IMR-90 (cell line): ENCODE measurements at regions not wholly inside any gene's neighbourhood (a gene's known extent, or its start where the extent isn't known, plus 50 kb on each side); places are given as distances from the start of the nearest gene placed in this dataset.

Experiments used
- ATAC-seq: fragments of 200-7000 bp; cut with Tn5 transposase; 2 replicates; pipeline ENCODE4 v1.9.1; 2020; ENCODE audit warnings: low read depth, mild to moderate bottlenecking, moderate library complexity
- BruUV-seq: library from RNA; stranded (reverse); fragments of 400-500 nt; replicated peaks from 2 replicates; lab custom pipeline; 2021; lab: Mats Ljungman, UMichigan
- CTCF ChIA-PET: fragments of 300-600 bp; formaldehyde crosslinking; extraction: SDS; loops from one replicate; lab custom pipeline; 2021; ENCODE audit warnings: antibody characterized with exemption; lab: Yijun Ruan, JAX
- POLR2A ChIA-PET: fragments of 300-600 bp; sonication (Branson Sonifier 250); formaldehyde crosslinking; loops from one replicate; lab custom pipeline; 2022; ENCODE audit warnings: antibody characterized with exemption; ENCODE audit not compliant: unreplicated experiment; lab: Charles Lee
- DNase-seq: peaks from one replicate; pipeline ENCODE4 v3.0.0; 2013
- H2AFZ ChIP-seq: replicated peaks from 2 replicates; pipeline ENCODE3; 2013; ENCODE audit warnings: low read length, mild to moderate bottlenecking; ENCODE audit not compliant: poor library complexity
- H2AK5ac ChIP-seq: 2 replicates; pipeline ENCODE4 v1.6.1; 2013; ENCODE audit warnings: low read depth, low read length, inconsistent platforms
- H2AK9ac ChIP-seq: replicated peaks from 2 replicates; pipeline ENCODE3; 2013; ENCODE audit warnings: mild to moderate bottlenecking, low read depth, low read length, moderate library complexity; ENCODE audit not compliant: poor library complexity
- H2BK120ac ChIP-seq: 2 replicates; pipeline ENCODE4 v1.6.1; 2013; ENCODE audit warnings: low read depth, low read length, inconsistent platforms
- H2BK15ac ChIP-seq: 3 replicates; pipeline ENCODE4 v1.6.1; 2013; ENCODE audit warnings: low read depth, low read length, inconsistent platforms
- H2BK20ac ChIP-seq: 2 replicates; pipeline ENCODE4 v1.6.1; 2013; ENCODE audit warnings: low read depth, mild to moderate bottlenecking, inconsistent platforms, low read length, moderate library complexity
- H2BK5ac ChIP-seq: 2 replicates; pipeline ENCODE4 v1.6.1; 2013; ENCODE audit warnings: mild to moderate bottlenecking, low read depth, low read length, inconsistent platforms; ENCODE audit not compliant: poor library complexity, severe bottlenecking
- H3K14ac ChIP-seq: replicated peaks from 2 replicates; pipeline ENCODE4 v1.6.1; 2013; ENCODE audit warnings: low read depth, low read length, inconsistent platforms
- H3K18ac ChIP-seq: 2 replicates; pipeline ENCODE4 v1.6.1; 2013; ENCODE audit warnings: low read depth, low read length, control low read depth
- H3K23ac ChIP-seq: 2 replicates; pipeline ENCODE4 v1.6.1; 2013; ENCODE audit warnings: low read depth, low read length, inconsistent platforms
- H3K27ac ChIP-seq: 2 replicates; pipeline ENCODE4 v1.5.1; 2013; ENCODE audit warnings: mild to moderate bottlenecking, control low read depth, low read length; ENCODE audit not compliant: insufficient read depth
- H3K27me3 ChIP-seq: 2 replicates; pipeline ENCODE4 v1.6.1; 2013; ENCODE audit warnings: low read length; ENCODE audit not compliant: control insufficient read depth, insufficient read depth
- H3K36me3 ChIP-seq: 2 replicates; pipeline ENCODE4 v1.6.1; 2013; ENCODE audit warnings: low read length, mixed read lengths; ENCODE audit not compliant: control insufficient read depth, insufficient read depth
- H3K4ac ChIP-seq: 2 replicates; pipeline ENCODE4 v1.6.1; 2013; ENCODE audit warnings: low read depth, low read length, inconsistent platforms
- H3K4me1 ChIP-seq: 2 replicates; pipeline ENCODE4 v1.6.1; 2013; ENCODE audit warnings: low read length, mixed read lengths; ENCODE audit not compliant: control insufficient read depth, insufficient read depth
- H3K4me2 ChIP-seq: 2 replicates; pipeline ENCODE4 v1.6.1; 2013; ENCODE audit warnings: low read depth, mild to moderate bottlenecking, control low read depth, low read length, moderate library complexity
- H3K4me3 ChIP-seq: 2 replicates; pipeline ENCODE4 v1.5.1; 2013; ENCODE audit warnings: low read depth, mild to moderate bottlenecking, control low read depth, low read length, moderate library complexity; ENCODE audit not compliant: insufficient read depth
- H3K56ac ChIP-seq: 2 replicates; pipeline ENCODE4 v1.6.1; 2013; ENCODE audit warnings: low read length, inconsistent platforms; ENCODE audit not compliant: insufficient read depth; ENCODE audit errors: extremely low read depth
- H3K79me1 ChIP-seq, 2 experiments: 2 replicates each; pipeline ENCODE4 v1.6.1; 2013; ENCODE audit warnings: low read length in 2 of 2, inconsistent platforms in 1 of 2, low read depth in 1 of 2
- H3K9ac ChIP-seq: 2 replicates; pipeline ENCODE4 v1.6.1; 2013; ENCODE audit warnings: low read depth, low read length, control low read depth
- H3K9me1 ChIP-seq: 2 replicates; pipeline ENCODE4 v1.6.1; 2013; ENCODE audit warnings: low read length, inconsistent platforms; ENCODE audit not compliant: insufficient read depth
- H3K9me3 ChIP-seq: 2 replicates; pipeline ENCODE4 v1.6.1; 2013; ENCODE audit warnings: low read length; ENCODE audit not compliant: control insufficient read depth, insufficient read depth
- H4K20me1 ChIP-seq: 2 replicates; pipeline ENCODE4 v1.6.1; 2013; ENCODE audit warnings: low read length, inconsistent platforms; ENCODE audit not compliant: insufficient read depth
- H4K5ac ChIP-seq: 2 replicates; pipeline ENCODE4 v1.6.1; 2013; ENCODE audit warnings: mild to moderate bottlenecking, low read depth, low read length, control low read depth
- H4K8ac ChIP-seq, 2 experiments: 2 replicates each; pipeline ENCODE4 v1.6.1; 2013; ENCODE audit warnings: low read depth in 2 of 2, low read length in 2 of 2, control low read depth in 1 of 2, inconsistent platforms in 1 of 2
- H4K91ac ChIP-seq: 2 replicates; pipeline ENCODE4 v1.6.1; 2013; ENCODE audit warnings: low read depth, low read length, inconsistent platforms; ENCODE audit not compliant: insufficient read depth
- CEBPB ChIP-seq: IDR thresholded peaks from 2 replicates; pipeline ENCODE4 v1.6.1; 2012; ENCODE audit warnings: low read depth, low read length, improper control_type of control experiment
- CHD1 ChIP-seq: IDR thresholded peaks from 2 replicates; pipeline ENCODE4 v1.6.1; 2012; ENCODE audit warnings: low read depth, low read length, improper control_type of control experiment
- CTCF ChIP-seq: conservative IDR thresholded peaks from 2 replicates; pipeline ENCODE4 v1.5.1; 2012; ENCODE audit warnings: mild to moderate bottlenecking, low read depth, low read length, improper control_type of control experiment
- ELK1 ChIP-seq: fragments of 150-350 bp; IDR thresholded peaks from 2 replicates; pipeline ENCODE4 v1.6.1; 2016; ENCODE audit warnings: low read depth, mild to moderate bottlenecking, low read length, moderate library complexity, borderline replicate concordance
- FOS ChIP-seq: fragments of 150-350 bp; IDR thresholded peaks from 2 replicates; pipeline ENCODE4 v1.6.1; 2016; ENCODE audit warnings: low read depth, low read length
- MAFK ChIP-seq: IDR thresholded peaks from 2 replicates; pipeline ENCODE4 v1.6.1; 2012; ENCODE audit warnings: low read depth, low read length, improper control_type of control experiment
- MXI1 ChIP-seq: IDR thresholded peaks from 2 replicates; pipeline ENCODE4 v1.6.1; 2012; ENCODE audit warnings: low read depth, mild to moderate bottlenecking, low read length, moderate library complexity, borderline replicate concordance
- NFE2L2 ChIP-seq: fragments of 150-350 bp; IDR thresholded peaks from 2 replicates; pipeline ENCODE4 v1.6.1; 2016; ENCODE audit warnings: low read depth, mild to moderate bottlenecking, low read length
- POLR2A ChIP-seq: IDR thresholded peaks from 2 replicates; pipeline ENCODE4 v1.6.1; 2012; ENCODE audit warnings: mild to moderate bottlenecking, low read depth, low read length
- RAD21 ChIP-seq: IDR thresholded peaks from 2 replicates; pipeline ENCODE4 v1.6.1; 2012; ENCODE audit warnings: low read length, improper control_type of control experiment
- RCOR1 ChIP-seq: IDR thresholded peaks from 2 replicates; pipeline ENCODE4 v1.6.1; 2012; ENCODE audit warnings: mild to moderate bottlenecking, low read length, improper control_type of control experiment; ENCODE audit not compliant: insufficient replicate concordance
- RFX5 ChIP-seq: IDR thresholded peaks from 2 replicates; pipeline ENCODE4 v1.8.0; 2012; ENCODE audit warnings: low read depth, mild to moderate bottlenecking, low read length, moderate library complexity
- SMC3 ChIP-seq: fragments of 150-350 bp; IDR thresholded peaks from 2 replicates; pipeline ENCODE4 v1.6.1; 2016; ENCODE audit warnings: low read depth, mild to moderate bottlenecking, antibody characterized with exemption, low read length, moderate library complexity
- USF2 ChIP-seq: fragments of 150-350 bp; IDR thresholded peaks from 2 replicates; pipeline ENCODE4 v1.6.1; 2017; ENCODE audit warnings: mild to moderate bottlenecking, antibody characterized with exemption, low read length, low read depth
- WGBS, 2 experiments: methylation state at CpG; one replicate each; pipeline versions ENCODE4 v1.1.5 to v1.1.7; 2013; ENCODE audit warnings: missing lambda C conversion rate in 2 of 2; ENCODE audit not compliant: insufficient read length in 1 of 2; ENCODE audit errors: extremely low coverage in 2 of 2; 5-methylcytosine and 5-hydroxymethylcytosine counted together
- dilution Hi-C: fragments of 300-500 bp; cut with HindIII; formaldehyde crosslinking; loops from one replicate; pipeline ENCODE4 v1.14.3; 2018; ENCODE audit warnings: low sequenced_read_pairs; ENCODE audit not compliant: unreplicated experiment
- in situ Hi-C: fragments of 300-500 bp; cut with MboI; formaldehyde crosslinking; loops from 3 replicates; pipeline ENCODE4 v1.14.3; 2019; ENCODE audit warnings: low sequenced_read_pairs, inconsistent platforms, mixed read lengths
- intact Hi-C: fragments of 100-400 bp; cut with micrococcal nuclease; formaldehyde crosslinking; loops from 2 replicates; pipeline ENCODE4 v1.10.0; 2022

- WGBS, 2 experiments = 13% methylated on average over 1 of the region's 7 CpGs; no CpG with 5 or more reads in 1 of the 2 experiments
- Histone ChIP-seq H4K91ac (peak overlapping the region; percentile 68), H3K4me3 (no peak overlapping the region), H2BK120ac (peak overlapping the region; percentile 78), H3K27me3 (no peaks in the 10 kb centered on the region), H3K4me2 (peak overlapping the region; percentile 41; the same call in 1 of the 2 replicates), H3K27ac (peak overlapping the region; percentile 88; the same call in 1 of the 2 replicates), H2AK9ac (no peak overlapping the region), H2BK15ac (0 out of 3 replicates have a peak overlapping the region, but pooled peaks have one; percentile 2), H4K20me1 (no peaks in the 10 kb centered on the region), H2BK5ac (peak overlapping the region; percentile 83), H3K9me3 (no peaks in the 10 kb centered on the region), H3K23ac (peak overlapping the region; percentile 74), H2AK5ac (peak overlapping the region; percentile 38; the same call in 1 of the 2 replicates), H3K56ac (no peak overlapping the region), H3K18ac (peak overlapping the region; percentile 96), H4K8ac (peak overlapping the region in 1 of 2 experiments; percentile 75; a peak in 3 of 4 replicates), H3K4ac (peak overlapping the region; percentile 60; the same call in 1 of the 2 replicates), H3K36me3 (no peaks in the 10 kb centered on the region), H2BK20ac (peak overlapping the region; percentile 87), H2AFZ (peak overlapping the region; percentile 60), H3K9me1 (no peaks in the 10 kb centered on the region), H3K9ac (no peak overlapping the region; the same call in 1 of the 2 replicates), H3K14ac (no peak overlapping the region; the same call in 1 of the 2 replicates), H3K79me1 (no peaks in the 10 kb centered on the region), H4K5ac (peak overlapping the region; percentile 93), H3K4me1 (peaks cover 11% of the 10 kb centered on the region)
- DNase-seq = peak; percentile 75
- CTCF ChIA-PET = no interaction called here
- TF ChIP-seq POLR2A = no peak
- TF ChIP-seq RFX5 = no peak
- TF ChIP-seq USF2 = no peak
- no peak for TF ChIP-seq NFE2L2
- TF ChIP-seq RAD21 = no peak
- TF ChIP-seq FOS = no peak
- TF ChIP-seq SMC3 = no peak
- TF ChIP-seq RCOR1 = no peak
- no peak for TF ChIP-seq CHD1
- no peak for TF ChIP-seq CTCF
- TF ChIP-seq MAFK = no peak
- no peak for TF ChIP-seq CEBPB
- TF ChIP-seq MXI1 = no peak
- TF ChIP-seq ELK1 = no peak
- intact Hi-C loops = no loop called here
- ATAC-seq = peak; percentile 87
- in situ Hi-C loops = no loop called here
- dilution Hi-C loops = no loop called here
- POLR2A ChIA-PET = no interaction called here
- BruUV-seq = no TSS peak
These were observed 103.9 kb downstream of the ALDH8A1 start for GRCh38 chr6:134846031-134846430.
